SH-SY5Y (cell line): ENCODE measurements at regions not wholly inside any gene's neighbourhood (a gene's known extent, or its start where the extent isn't known, plus 50 kb on each side); places are given as distances from the start of the nearest gene placed in this dataset.

Source experiments
- GATA2 ChIP-seq: IDR thresholded peaks from 2 replicates; pipeline ENCODE4 v1.6.1; 2011; ENCODE audit warnings: mild to moderate bottlenecking, low read depth, low read length
- GATA3 ChIP-seq: IDR thresholded peaks from 2 replicates; pipeline ENCODE4 v1.6.1; 2011; ENCODE audit warnings: low read depth, mild to moderate bottlenecking, low read length, moderate library complexity

GRCh38 chr1:168876830-168877229, 147.8 kb upstream of the DPT start:
- TF ChIP-seq GATA3 (no peak), GATA2 (no peak)

GRCh38 chr1:168879896-168880734, 151.1 kb upstream of the DPT start:
- no peak for TF ChIP-seq GATA2
- no peak for TF ChIP-seq GATA3

- TF ChIP-seq GATA2: no peak
- TF ChIP-seq GATA3: no peak
Observed at GRCh38 chr1:168881656-168882260, 152.8 kb upstream of the DPT start.

- TF ChIP-seq GATA3 (no peak), GATA2 (no peak)
Observed at GRCh38 chr1:168887381-168887780, 158.4 kb upstream of the DPT start.

GRCh38 chr1:168888418-168888817, 159.4 kb upstream of the DPT start:
- TF ChIP-seq GATA2 (no peak), GATA3 (no peak)

- no peak for TF ChIP-seq GATA3
- no peak for TF ChIP-seq GATA2
Observed at GRCh38 chr1:168892931-168893330, 163.9 kb upstream of the DPT start.

- TF ChIP-seq GATA2: no peak
- no peak for TF ChIP-seq GATA3
Observed at GRCh38 chr1:168893359-168893801, 164.4 kb upstream of the DPT start.

- TF ChIP-seq GATA3: no peak
- TF ChIP-seq GATA2: no peak
Observed at GRCh38 chr1:168894397-168894903, 165.4 kb upstream of the DPT start.

GRCh38 chr1:168897249-168897648, 168.2 kb upstream of the DPT start:
- no peak for TF ChIP-seq GATA3
- no peak for TF ChIP-seq GATA2

GRCh38 chr1:168903237-168903830, 174.3 kb upstream of the DPT start:
- TF ChIP-seq GATA2 (no peak), GATA3 (no peak)

- TF ChIP-seq GATA3: no peak
- TF ChIP-seq GATA2: no peak
Observed at GRCh38 chr1:168905633-168906032, 176.6 kb upstream of the DPT start.

GRCh38 chr1:168906367-168906766, 177.4 kb upstream of the DPT start:
- TF ChIP-seq GATA3 (no peak), GATA2 (no peak)

GRCh38 chr1:168907053-168907452, 178.0 kb upstream of the DPT start:
- TF ChIP-seq GATA2: no peak
- no peak for TF ChIP-seq GATA3

GRCh38 chr1:168907786-168908348, 178.9 kb upstream of the DPT start:
- TF ChIP-seq GATA2 (no peak), GATA3 (no peak)

GRCh38 chr1:168910403-168910802, 181.4 kb upstream of the DPT start:
- no peak for TF ChIP-seq GATA2
- no peak for TF ChIP-seq GATA3

GRCh38 chr1:168911370-168911769, 182.4 kb upstream of the DPT start:
- no peak for TF ChIP-seq GATA3
- TF ChIP-seq GATA2: no peak
